Endothelial cell of umbilical vein (primary cell): ENCODE measurements at regions not wholly inside any gene's neighbourhood (a gene's known extent, or its start where the extent isn't known, plus 50 kb on each side); places are given as distances from the start of the nearest gene placed in this dataset.

Experiments
- BruUV-seq: library from RNA; stranded (reverse); fragments of 400-500 nt; replicated peaks from 2 replicates; lab custom pipeline; 2021; lab: Mats Ljungman, UMichigan
- CTCF ChIA-PET: fragments of 300-600, 350-600 bp; sonication (Branson Sonifier 250); formaldehyde crosslinking; loops from one replicate; lab custom pipeline; 2021; ENCODE audit warnings: antibody characterized with exemption, inconsistent platforms; lab: Charles Lee
- POLR2A ChIA-PET: fragments of 300-600, 350-600 bp; sonication (Branson Sonifier 250); formaldehyde crosslinking; loops from one replicate; lab custom pipeline; 2021; ENCODE audit warnings: antibody characterized with exemption, inconsistent platforms; lab: Charles Lee
- DNase-seq: peaks from one replicate; pipeline ENCODE4 v3.0.0-alpha.2; 2011; ENCODE audit warnings: low read depth, low spot score
- FAIRE-seq: peaks from 2 replicates; lab custom pipeline; 2011; peaks lifted over from hg19 to GRCh38; lab: Jason Lieb, UNC
- H2AFZ ChIP-seq: 2 replicates; pipeline ENCODE4 v1.6.0; 2012; ENCODE audit warnings: low read depth, low read length, control low read depth, inconsistent platforms
- H3K27ac ChIP-seq: 2 replicates; pipeline ENCODE4 v1.5.1; 2011; ENCODE audit warnings: low read depth, mild to moderate bottlenecking, control low read depth, low read length, moderate library complexity; ENCODE audit not compliant: insufficient read depth
- H3K27me3 ChIP-seq, 2 experiments: 2 replicates each; pipeline versions ENCODE4 v1.6.0 to v1.6.1; 2011; ENCODE audit warnings: low read length in 2 of 2, mixed read lengths in 1 of 2; ENCODE audit not compliant: control insufficient read depth in 2 of 2, insufficient read depth in 2 of 2
- H3K36me3 ChIP-seq, 2 experiments: 2 replicates in 1 of 2; 3 replicates in 1 of 2; pipeline ENCODE4 v1.5.1; 2011; ENCODE audit warnings: low read length in 2 of 2, mild to moderate bottlenecking in 1 of 2, moderate library complexity in 1 of 2; ENCODE audit not compliant: control insufficient read depth in 2 of 2, insufficient read depth in 2 of 2; ENCODE audit errors: extremely low read depth in 1 of 2
- H3K4me1 ChIP-seq: 3 replicates; pipeline ENCODE4 v1.5.1; 2011; ENCODE audit warnings: mild to moderate bottlenecking, low read length; ENCODE audit not compliant: control insufficient read depth, insufficient read depth; ENCODE audit errors: extremely low read depth
- H3K4me2 ChIP-seq: 2 replicates; pipeline ENCODE4 v1.6.1; 2011; ENCODE audit warnings: low read length, control low read depth, mixed read lengths; ENCODE audit not compliant: insufficient read depth
- H3K4me3 ChIP-seq, 3 experiments: fragments of 200-600 bp in 1 of 3; sonication (generic), shearing (Covaris generic) in 1 of 3; replicated peaks in 1 of 3; 2 replicates each; pipeline ENCODE4 v1.5.1; 2011 to 2016; ENCODE audit warnings: control low read depth in 3 of 3, low read length in 3 of 3, mild to moderate bottlenecking in 2 of 3, inconsistent platforms in 1 of 3, low read depth in 1 of 3, moderate library complexity in 1 of 3; ENCODE audit not compliant: insufficient read depth in 1 of 3
- H3K79me2 ChIP-seq: 2 replicates; pipeline ENCODE4 v1.6.0; 2012; ENCODE audit warnings: low read length, inconsistent platforms; ENCODE audit not compliant: control insufficient read depth, insufficient read depth
- H3K9ac ChIP-seq: replicated peaks from 2 replicates; pipeline ENCODE3; 2011; ENCODE audit warnings: low read length, control low read depth; ENCODE audit not compliant: insufficient read depth; ENCODE audit errors: extremely low read depth
- H3K9me1 ChIP-seq: replicated peaks from 3 replicates; pipeline ENCODE4 v1.6.0; 2011; ENCODE audit warnings: mild to moderate bottlenecking, low read length; ENCODE audit not compliant: control insufficient read depth, insufficient read depth; ENCODE audit errors: extremely low read depth
- H3K9me3 ChIP-seq: replicated peaks from 2 replicates; pipeline ENCODE4 v1.5.1; 2012; ENCODE audit warnings: low read length, inconsistent platforms; ENCODE audit not compliant: control insufficient read depth, insufficient read depth
- H4K20me1 ChIP-seq: replicated peaks from 2 replicates; pipeline ENCODE3; 2011; ENCODE audit warnings: mild to moderate bottlenecking, low read length; ENCODE audit not compliant: control insufficient read depth, insufficient read depth; ENCODE audit errors: extremely low read depth
- CTCF ChIP-seq, 2 donors: IDR thresholded peaks; 1 replicate in 1 of 2; 2 replicates in 1 of 2; pipeline ENCODE4 v1.5.1; 2011; ENCODE audit warnings: low read length in 2 of 2, mild to moderate bottlenecking in 2 of 2, moderate library complexity in 2 of 2, control low read depth in 1 of 2, inconsistent platforms in 1 of 2, low read depth in 1 of 2; ENCODE audit not compliant: insufficient read depth in 1 of 2; ENCODE audit errors: extremely low read depth in 1 of 2
- EZH2 ChIP-seq: IDR thresholded peaks from 2 replicates; pipeline ENCODE4 v1.6.1; 2012; ENCODE audit warnings: borderline replicate concordance, low read depth, mild to moderate bottlenecking, moderate library complexity, low read length, inconsistent platforms; ENCODE audit not compliant: severe bottlenecking
- FOS ChIP-seq: IDR thresholded peaks from 2 replicates; pipeline ENCODE4 v1.6.1; 2011; ENCODE audit warnings: mild to moderate bottlenecking, low read length, moderate library complexity, borderline replicate concordance; ENCODE audit not compliant: insufficient read depth
- GATA2 ChIP-seq: IDR thresholded peaks from 2 replicates; pipeline ENCODE4 v1.7.0; 2011; ENCODE audit warnings: low read depth, mild to moderate bottlenecking, moderate library complexity, mixed read lengths, low read length; ENCODE audit not compliant: insufficient read length, insufficient read depth
- MYC ChIP-seq: IDR thresholded peaks from one replicate; pipeline ENCODE4 v1.6.1; 2011; ENCODE audit warnings: mild to moderate bottlenecking, low read depth, low read length
- POLR2A ChIP-seq: IDR thresholded peaks from 2 replicates; pipeline ENCODE4 v1.6.1; 2012; ENCODE audit warnings: low read depth, mild to moderate bottlenecking, control low read depth, low read length
- POLR2AphosphoS5 ChIP-seq: IDR thresholded peaks from 2 replicates; pipeline ENCODE4 v1.6.1; 2012; ENCODE audit warnings: low read depth, mild to moderate bottlenecking, control low read depth, low read length, moderate library complexity; ENCODE audit not compliant: insufficient read depth
- dilution Hi-C: fragments of 300-500 bp; cut with MboI; formaldehyde crosslinking; loops from one replicate; pipeline ENCODE4 v1.15.0; 2019; ENCODE audit warnings: low sequenced_read_pairs; ENCODE audit not compliant: extremely low pct_ligation_motif_present
- intact Hi-C: fragments of 100-400 bp; cut with micrococcal nuclease; formaldehyde crosslinking; loops from one replicate; pipeline ENCODE4 v1.10.0; 2022
- TF ChIP-seq, protein P1 (sequence below): IDR thresholded peaks from 2 replicates; pipeline ENCODE4 v1.6.1; 2011; ENCODE audit not compliant: insufficient read depth, insufficient read length

- dilution Hi-C loops (no loop called here), intact Hi-C loops (no loop called here)
- DNase-seq (no peak), FAIRE-seq (no peak)
- no peak overlapping the region for H3K4me3 ChIP-seq
- no peak overlapping the region for H3K9ac ChIP-seq
- no peaks in the 10 kb centered on the region for H4K20me1 ChIP-seq
- no peaks in the 10 kb centered on the region for H3K79me2 ChIP-seq
- H3K27ac ChIP-seq: no peak overlapping the region
- H3K4me2 ChIP-seq: no peak overlapping the region
- BruUV-seq: no TSS peak
- POLR2A ChIA-PET: no interaction called here
- H3K4me1 ChIP-seq: no peaks in the 10 kb centered on the region
- H2AFZ ChIP-seq: no peak overlapping the region
- H3K9me1 ChIP-seq: no peaks in the 10 kb centered on the region
- H3K9me3 ChIP-seq: no peaks in the 10 kb centered on the region
- H3K36me3 ChIP-seq: no peaks in the 10 kb centered on the region
- CTCF ChIA-PET: no interaction called here
- no peak for TF ChIP-seq MYC
- no peak for TF ChIP-seq FOS
- no peak for TF ChIP-seq POLR2A
- H3K27me3 ChIP-seq: no peaks in the 10 kb centered on the region
These were observed 472.1 kb downstream of the RASEF start for GRCh38 chr9:82590845-82591244.

- POLR2A ChIA-PET: no interaction called here
These were observed 469.4 kb downstream of the RASEF start for GRCh38 chr9:82593501-82593900.

More at GRCh38 chr9:82593501-82593900, 469.4 kb downstream of the RASEF start:
- intact Hi-C loops (no loop called here), dilution Hi-C loops (no loop called here)
- no peak for DNase-seq
- no peak for FAIRE-seq
- Histone ChIP-seq H3K9me3 (no peaks in the 10 kb centered on the region), H3K4me1 (no peaks in the 10 kb centered on the region), H3K27me3 (no peaks in the 10 kb centered on the region), H4K20me1 (no peaks in the 10 kb centered on the region), H2AFZ (no peak overlapping the region), H3K9me1 (no peaks in the 10 kb centered on the region), H3K27ac (no peak overlapping the region), H3K4me3 (no peak overlapping the region), H3K4me2 (no peak overlapping the region), H3K9ac (no peak overlapping the region), H3K79me2 (no peaks in the 10 kb centered on the region), H3K36me3 (no peaks in the 10 kb centered on the region)
- CTCF ChIA-PET: no interaction called here
- no TSS peak for BruUV-seq
- TF ChIP-seq, protein P1, sequence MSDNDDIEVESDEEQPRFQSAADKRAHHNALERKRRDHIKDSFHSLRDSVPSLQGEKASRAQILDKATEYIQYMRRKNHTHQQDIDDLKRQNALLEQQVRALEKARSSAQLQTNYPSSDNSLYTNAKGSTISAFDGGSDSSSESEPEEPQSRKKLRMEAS: no peak
- TF ChIP-seq POLR2A (no peak), CTCF (IDR thresholded peaks at IDR 0.05; ENCODE audit: extremely low read depth in 1 of 2, insufficient read depth in 1 of 2, low read depth in 1 of 2, low read length in 2 of 2) (no peak), GATA2 (no peak), POLR2AphosphoS5 (no peak), EZH2 (no peak)
